Left lobe of liver (tissue), 2 donors: ENCODE measurements at regions not wholly inside any gene's neighbourhood (a gene's known extent, or its start where the extent isn't known, plus 50 kb on each side); places are given as distances from the start of the nearest gene placed in this dataset.
"Not testable (repeated sequence)": the region's sequence is repeated elsewhere in the genome, so short reads cannot be mapped to it uniquely, and the experiment has no call there.

Experiments used
- ATAC-seq: fragments of 200-7000 bp; cut with Tn5 transposase; one replicate; pipeline ENCODE4 v1.9.1; 2020; ENCODE audit warnings: mild to moderate bottlenecking, moderate library complexity
- DNase-seq: peaks from one replicate; pipeline ENCODE4 v3.0.0-alpha.2; 2020; ENCODE audit warnings: low spot score
- donor health status: DM: no; HTN: no; CAD: no; lungs with moderate emphysema.
- donor health status: DM: no; HTN: yes; CAD: no.

- DNase-seq = no peak
- ATAC-seq = no peak
These were observed 1090.9 kb upstream of the INTU start for GRCh38 chr4:126541820-126542219.

DNA sequence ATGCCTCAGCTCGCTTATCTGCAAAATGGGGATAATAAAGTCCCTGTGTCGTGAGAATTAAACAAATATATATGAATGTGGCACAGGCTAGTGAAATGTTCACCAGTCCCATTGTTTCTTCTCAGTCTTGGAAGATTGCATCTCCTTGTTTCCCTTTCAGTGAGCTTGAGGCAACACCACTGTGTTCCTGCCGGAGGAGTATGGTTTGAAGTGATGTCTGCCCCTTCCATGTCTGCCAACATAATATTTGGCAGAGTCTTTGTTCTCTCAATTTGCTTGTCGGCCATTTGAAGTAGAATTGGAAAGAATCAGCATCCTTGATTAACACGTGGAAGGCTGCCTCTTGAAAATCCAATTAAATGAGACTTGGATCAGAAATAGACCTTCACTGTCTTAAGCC lies 1088.5 kb upstream of the INTU start:
- DNase-seq (no peak), ATAC-seq (no peak)

- not testable (repeated sequence) for DNase-seq, ATAC-seq
These were observed 1086.6 kb upstream of the INTU start for GRCh38 chr4:126546197-126546596.

DNA sequence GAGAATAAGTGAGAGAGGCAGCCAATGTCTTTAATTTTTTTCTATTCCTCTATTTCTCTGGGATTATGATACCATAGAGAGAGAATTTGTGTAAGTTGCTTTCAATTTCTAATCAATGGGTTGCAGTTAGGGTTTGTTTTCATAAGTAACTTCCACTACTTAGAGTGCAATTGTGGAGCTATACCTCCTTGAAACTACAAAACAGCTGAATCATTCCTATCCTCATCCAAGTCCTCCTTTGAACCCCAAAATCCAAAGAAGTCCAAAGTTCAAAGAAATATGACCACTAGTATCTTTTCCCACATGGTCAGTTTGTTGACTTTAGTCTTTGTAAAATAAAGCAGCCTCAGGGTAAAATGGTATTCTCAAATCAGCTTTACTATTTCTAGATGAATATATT lies 1085.4 kb upstream of the INTU start:
- ATAC-seq = no peak
- no peak for DNase-seq

- ATAC-seq = no peak
These were observed 1083.9 kb upstream of the INTU start for GRCh38 chr4:126548890-126549289.

GRCh38 chr4:126552321-126552720 lies 1080.4 kb upstream of the INTU start:
- DNase-seq (no peak), ATAC-seq (no peak)

More at GRCh38 chr4:126548890-126549289, 1083.9 kb upstream of the INTU start:
- no peak for DNase-seq

DNA sequence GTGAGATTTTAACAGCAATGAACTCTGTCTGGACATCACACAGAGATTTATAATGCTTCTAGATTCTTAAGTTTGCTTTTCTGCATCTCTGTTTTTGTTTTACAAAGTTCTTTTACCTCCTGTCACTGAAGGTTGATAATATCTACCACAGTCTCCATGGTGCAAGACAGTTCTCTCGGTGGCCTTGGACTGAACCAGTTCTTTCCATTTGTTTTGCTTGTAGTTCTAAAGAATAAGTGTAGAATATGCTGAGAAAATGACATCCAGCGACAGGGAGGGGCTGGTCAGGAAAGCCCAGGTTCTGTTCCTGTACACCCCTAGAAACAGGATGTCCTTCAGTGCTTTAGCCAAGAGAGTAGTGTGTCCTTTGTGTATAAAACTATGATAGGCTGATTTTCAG lies 1079.5 kb upstream of the INTU start:
- ATAC-seq (no peak), DNase-seq (no peak)

DNA sequence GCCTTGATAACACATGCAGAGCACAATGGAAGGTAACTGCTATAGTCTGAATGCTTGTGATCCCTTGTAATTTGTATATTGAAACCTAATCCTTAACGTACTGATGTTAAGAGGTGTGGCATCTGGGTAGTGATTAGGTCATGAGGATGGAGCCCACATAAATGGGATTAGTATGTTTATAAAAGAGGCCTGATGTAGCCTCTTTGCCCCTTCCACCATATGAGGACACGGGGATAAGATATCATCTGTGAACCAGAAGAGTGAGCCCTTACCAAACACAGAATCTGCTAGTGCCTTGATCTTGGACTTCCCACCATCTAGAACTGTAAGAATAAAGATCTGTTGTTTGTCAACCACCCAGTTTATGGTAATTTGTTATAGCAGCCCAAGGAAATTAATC lies 1074.2 kb upstream of the INTU start:
- DNase-seq (no peak), ATAC-seq (no peak)

DNA sequence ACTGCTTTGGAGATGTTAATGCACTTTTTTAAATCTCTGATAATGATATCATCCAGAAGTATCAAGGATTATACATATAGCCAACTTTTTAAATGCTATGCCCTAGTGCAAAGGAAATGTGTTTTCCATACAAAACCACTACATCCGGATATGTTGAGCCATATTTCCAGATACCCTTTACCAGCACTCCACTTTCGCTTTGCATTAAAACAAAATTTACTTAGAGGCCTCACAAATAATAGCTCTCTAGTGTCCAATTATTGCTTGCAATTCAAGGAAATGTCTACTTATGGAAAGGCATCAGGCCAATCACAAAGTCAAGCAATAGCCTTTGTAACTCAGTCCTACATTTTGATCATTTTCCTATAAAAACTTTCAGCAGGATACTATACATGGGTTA lies 1072.8 kb upstream of the INTU start:
- no peak for ATAC-seq
- DNase-seq = no peak

DNA sequence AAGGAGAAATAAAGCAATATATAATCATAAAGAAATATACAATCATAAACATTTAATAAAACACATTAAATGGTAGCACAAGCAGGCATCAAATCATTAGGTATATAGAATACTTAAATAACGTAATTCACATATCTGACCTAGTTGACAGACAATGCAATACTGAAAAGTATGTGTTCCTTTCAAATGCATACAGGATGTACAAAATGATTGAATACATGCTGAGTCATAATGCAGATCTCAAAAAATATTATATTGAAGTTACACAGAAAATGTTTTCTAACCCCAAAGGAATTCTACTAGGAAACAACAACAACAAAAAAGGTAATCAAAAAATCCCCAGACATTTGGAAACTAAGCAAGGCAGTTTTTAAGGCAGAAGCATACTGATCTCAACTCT lies 1072.0 kb upstream of the INTU start:
- DNase-seq (no peak), ATAC-seq (no peak)

- no peak for DNase-seq
- ATAC-seq = no peak
These were observed 1069.4 kb upstream of the INTU start for GRCh38 chr4:126563389-126563788.

DNA sequence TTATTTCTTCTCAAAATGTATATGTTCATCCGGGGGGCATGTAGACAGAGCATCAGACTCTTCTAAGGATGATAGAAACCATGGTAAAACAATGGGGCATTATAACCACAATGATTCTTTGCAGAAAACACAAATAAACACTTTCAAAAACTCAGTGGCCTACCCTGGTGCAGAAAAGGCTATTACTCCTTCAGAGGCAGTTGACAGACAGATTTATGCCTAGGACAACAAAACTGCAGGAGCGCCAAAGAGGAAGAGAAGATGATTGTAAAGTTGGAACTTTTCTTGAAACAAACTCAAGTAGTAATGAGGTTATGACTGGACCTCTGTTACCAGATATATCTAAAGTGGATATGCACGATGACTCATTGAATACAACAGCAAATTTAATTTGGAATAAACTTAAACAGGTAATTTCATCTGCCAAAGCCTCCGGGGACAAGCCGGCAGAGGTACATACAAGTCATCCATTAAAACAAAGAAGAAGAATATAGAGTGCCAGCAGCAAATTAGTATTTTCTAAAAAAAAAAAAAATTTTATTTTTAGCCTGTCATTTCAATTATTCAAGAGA lies 1068.4 kb upstream of the INTU start:
- ATAC-seq (no peak), DNase-seq (no peak)

- DNase-seq (no peak), ATAC-seq (no peak)
These were observed 1063.8 kb upstream of the INTU start for GRCh38 chr4:126568652-126569570.

DNA sequence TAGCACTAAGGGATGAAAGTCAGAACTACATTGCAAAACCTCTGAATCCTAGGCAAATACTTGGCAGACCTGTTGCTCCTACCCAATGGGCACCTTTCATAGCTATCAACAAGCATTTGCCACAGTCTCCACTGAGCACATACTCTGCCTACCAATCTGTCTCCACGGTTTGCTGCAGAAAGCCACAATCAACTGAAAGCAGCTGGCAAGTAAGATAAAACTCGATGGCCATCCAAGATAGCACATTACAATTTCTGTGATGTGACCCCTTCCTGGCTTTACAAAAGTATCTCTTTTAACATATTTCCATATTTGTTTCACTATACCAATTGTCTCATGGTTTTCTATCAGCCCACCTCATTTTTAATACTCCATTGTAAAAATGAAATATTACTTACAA lies 1060.5 kb upstream of the INTU start:
- no peak for DNase-seq

DNA sequence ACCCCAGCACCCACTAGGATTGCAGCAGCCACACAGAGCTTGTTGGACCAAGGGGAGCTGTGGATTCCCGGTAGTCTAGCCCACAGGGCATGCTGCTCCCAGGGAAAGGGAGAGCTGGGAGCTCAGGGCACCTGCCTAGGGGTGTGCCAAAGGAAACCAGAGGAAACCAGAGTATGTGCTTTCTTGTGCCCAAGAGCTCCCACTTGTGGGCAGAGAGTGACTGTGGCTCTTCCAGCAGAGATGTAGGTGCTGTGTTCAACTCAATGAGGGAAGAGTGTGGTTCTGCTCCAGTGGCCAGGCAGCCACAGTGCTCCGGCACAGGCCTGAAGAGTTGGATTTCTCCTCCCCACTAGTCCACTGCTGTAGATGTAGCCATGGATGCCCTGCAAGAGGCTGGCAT lies 1050.0 kb upstream of the INTU start:
- no peak for DNase-seq

More for the DNA sequence above, 1060.5 kb upstream of the INTU start:
- no peak for ATAC-seq

DNA sequence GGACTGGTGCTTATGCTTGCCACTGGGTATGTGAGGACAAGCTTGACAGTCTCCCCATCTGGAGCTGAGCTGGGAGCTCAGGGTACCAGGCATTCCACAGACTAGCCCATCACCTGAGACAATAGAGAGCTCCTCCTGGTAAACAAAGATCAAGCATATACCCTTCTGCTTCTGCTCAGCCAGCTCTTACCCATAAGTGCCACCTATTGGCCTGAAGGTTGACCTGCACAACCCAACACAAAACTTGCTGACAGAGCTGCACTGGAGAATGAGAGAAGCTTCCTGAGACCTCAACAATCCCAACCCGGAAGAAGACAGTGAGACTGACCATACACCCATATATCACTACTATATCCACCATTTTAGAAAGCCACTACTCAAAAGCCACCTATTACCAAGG lies 1049.2 kb upstream of the INTU start:
- DNase-seq = no peak
- no peak for ATAC-seq

More for the DNA sequence above, 1050.0 kb upstream of the INTU start:
- ATAC-seq = no peak

GRCh38 chr4:126591583-126591982 lies 1041.2 kb upstream of the INTU start:
- no peak for ATAC-seq

GRCh38 chr4:126592088-126592487 lies 1040.7 kb upstream of the INTU start:
- no peak for DNase-seq
- ATAC-seq = no peak

More at GRCh38 chr4:126591583-126591982, 1041.2 kb upstream of the INTU start:
- no peak for DNase-seq

GRCh38 chr4:126593626-126594025 lies 1039.1 kb upstream of the INTU start:
- ATAC-seq (no peak), DNase-seq (no peak)

DNA sequence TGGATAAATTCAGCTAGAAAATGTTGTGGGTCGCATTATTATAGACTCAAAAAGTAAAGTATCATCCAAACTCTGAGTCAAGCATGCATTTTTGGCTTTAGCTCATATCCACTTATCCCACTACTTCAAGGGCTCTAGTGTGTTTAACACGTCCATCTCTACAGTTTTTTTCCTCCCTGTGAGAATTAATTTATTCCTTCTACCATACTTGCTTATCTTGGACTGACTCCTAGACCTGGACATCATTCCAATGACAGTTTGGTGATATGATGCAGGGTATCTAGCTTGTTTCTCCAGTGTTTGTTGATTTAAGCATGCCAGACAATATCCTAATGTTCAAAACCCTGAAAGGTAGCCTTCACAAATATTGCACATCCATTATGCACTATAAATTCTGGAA lies 1037.1 kb upstream of the INTU start:
- DNase-seq = no peak
- no peak for ATAC-seq

GRCh38 chr4:126599746-126600145 lies 1033.0 kb upstream of the INTU start:
- no peak for ATAC-seq
- no peak for DNase-seq

- DNase-seq = no peak
- ATAC-seq = no peak
These were observed 1029.5 kb upstream of the INTU start for GRCh38 chr4:126603210-126603609.
